GM12891 (cell line): ENCODE measurements at regions not wholly inside any gene's neighbourhood (a gene's known extent, or its start where the extent isn't known, plus 50 kb on each side); places are given as distances from the start of the nearest gene placed in this dataset.
"Not testable (repeated sequence)": the region's sequence is repeated elsewhere in the genome, so short reads cannot be mapped to it uniquely, and the experiment has no call there.

ENCODE experiments used
- POLR2A ChIP-seq: IDR thresholded peaks from 2 replicates; pipeline ENCODE4 v1.6.1; 2011; ENCODE audit warnings: low read depth, low read length, control low read depth
- POLR2AphosphoS5 ChIP-seq: IDR thresholded peaks from 2 replicates; pipeline ENCODE4 v1.6.1; 2011; ENCODE audit warnings: low read depth, low read length, control low read depth
- POU2F2 ChIP-seq: IDR thresholded peaks from 2 replicates; pipeline ENCODE4 v1.6.1; 2011; ENCODE audit warnings: low read depth, mild to moderate bottlenecking, control low read depth, low read length, moderate library complexity
- SPI1 ChIP-seq: IDR thresholded peaks from 2 replicates; pipeline ENCODE4 v1.6.1; 2011; ENCODE audit warnings: low read depth, low read length, control low read depth

- not testable (repeated sequence) for TF ChIP-seq POLR2A, POLR2AphosphoS5, POU2F2, SPI1
Observed at GRCh38 chr2:145880997-145881396, 1361.1 kb upstream of the ZEB2 start.
